GM11168 (cell line): ENCODE measurements at regions not wholly inside any gene's neighbourhood (a gene's known extent, or its start where the extent isn't known, plus 50 kb on each side); places are given as distances from the start of the nearest gene placed in this dataset.

Experiments
- in situ Hi-C: fragments of 300-500 bp; cut with MboI; formaldehyde crosslinking; loops from one replicate; pipeline ENCODE4 v1.12.0; 2022; ENCODE audit warnings: low sequenced_read_pairs; ENCODE audit not compliant: unreplicated experiment

DNA sequence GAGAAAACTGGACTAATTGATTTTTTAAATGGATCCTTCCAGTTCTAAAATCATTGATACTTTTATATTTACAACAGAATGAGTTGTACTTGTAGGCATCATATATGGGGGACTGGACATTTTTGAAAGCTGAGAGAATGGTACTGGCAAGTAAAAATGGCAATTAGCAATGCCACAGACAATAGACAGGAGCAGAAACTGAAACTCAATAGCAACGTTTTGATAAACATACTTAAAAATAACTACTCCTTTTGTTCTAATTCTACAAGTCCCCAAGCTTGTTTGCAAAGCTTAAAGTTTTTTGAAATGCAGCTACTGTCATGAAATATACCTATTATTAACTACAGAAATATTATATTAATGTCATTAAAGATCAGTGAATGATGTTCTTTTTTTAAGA is 52.8 kb upstream of the FBXL7 start:
- in situ Hi-C loops = no loop called here

DNA sequence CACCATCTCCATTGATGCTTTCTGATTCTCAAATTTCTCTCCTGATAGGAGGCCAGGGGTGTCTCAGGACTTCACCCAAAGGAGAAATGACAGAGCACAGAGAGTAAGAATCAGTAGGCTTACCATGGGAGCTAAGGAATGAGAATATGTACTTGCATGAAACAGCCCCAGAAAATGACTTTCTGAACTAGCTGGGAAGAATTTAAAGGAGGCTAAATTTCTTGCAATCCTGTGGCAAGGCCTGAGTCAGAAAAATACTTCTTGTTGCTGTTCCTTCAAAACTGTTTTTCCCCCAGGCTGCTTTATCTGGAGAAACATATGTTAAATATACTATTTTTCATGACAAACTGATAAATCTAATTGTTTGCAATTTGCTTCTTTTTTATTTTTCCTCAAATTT is 53.4 kb upstream of the FBXL7 start:
- in situ Hi-C loops = no loop called here

DNA sequence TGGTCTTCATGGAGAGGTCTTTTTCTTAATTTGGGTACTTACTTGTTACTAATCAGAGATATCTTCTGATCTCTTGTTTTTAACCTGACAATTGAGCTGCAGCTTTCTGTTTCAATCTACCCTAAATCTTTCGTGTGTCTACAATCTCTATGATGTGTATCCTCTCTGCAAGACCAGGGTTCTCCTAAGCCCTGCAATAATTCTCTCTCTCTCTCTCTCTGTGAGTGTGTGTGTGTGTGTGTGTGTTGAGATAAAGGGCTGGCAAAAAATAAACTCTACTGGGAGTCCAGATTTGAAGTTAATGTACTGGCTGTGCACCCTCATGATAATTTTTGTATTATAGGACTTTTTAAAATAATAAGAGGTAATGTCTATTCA is 57.8 kb upstream of the FBXL7 start:
- in situ Hi-C loops = no loop called here

DNA sequence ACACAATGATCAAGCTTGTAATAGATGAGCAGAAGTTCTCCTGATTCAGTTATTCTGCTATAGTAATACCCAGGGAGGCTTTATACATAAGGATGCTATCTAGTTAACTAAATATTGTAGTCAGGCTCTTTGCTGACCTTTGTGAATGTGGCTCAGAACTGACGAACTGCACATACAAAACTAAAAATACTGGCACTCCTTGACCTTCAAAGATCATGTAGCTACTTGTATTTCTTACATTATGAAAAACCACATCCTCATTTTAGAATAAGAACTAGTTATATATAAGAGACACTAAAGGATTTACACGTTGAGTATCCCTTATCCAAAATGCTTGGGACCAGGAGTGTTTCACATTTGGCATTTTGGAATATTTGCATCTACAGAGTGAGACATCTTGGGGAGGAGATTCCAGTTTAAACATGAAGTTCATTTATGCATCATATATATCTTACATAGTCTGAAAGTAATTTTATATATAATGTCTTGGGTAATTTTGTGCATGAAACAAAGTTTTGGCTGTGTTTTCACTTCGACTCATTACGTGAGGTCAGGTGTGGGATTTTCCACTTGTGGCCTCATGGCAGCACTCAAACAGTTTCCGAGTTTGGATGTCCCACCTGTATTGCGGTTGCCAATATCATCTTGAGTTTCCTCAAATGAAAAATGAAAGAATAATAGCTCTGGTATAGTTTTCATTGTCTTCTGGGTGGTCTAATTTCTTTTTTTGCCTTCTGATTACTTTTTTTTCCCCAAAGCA is 58.4 kb upstream of the FBXL7 start:
- in situ Hi-C loops = no loop called here

DNA sequence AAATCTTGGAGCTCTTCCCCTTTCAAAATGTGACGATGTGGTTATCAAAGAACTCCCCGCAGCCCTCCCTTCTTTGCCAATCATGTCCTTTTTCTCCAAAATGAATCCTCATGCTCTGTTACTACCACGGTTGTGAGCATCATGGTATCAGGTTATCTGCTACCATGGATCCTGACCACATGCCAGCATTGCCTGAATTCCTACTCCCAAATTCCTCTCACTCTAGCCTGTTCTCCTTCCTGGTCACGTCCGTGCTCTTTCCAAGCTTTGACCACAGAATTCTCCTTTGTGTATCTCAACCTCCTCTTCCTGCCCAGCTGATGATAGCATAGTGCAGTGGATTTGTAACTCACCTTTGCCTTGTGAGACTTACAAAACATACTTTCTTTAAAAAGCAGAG is 59.5 kb upstream of the FBXL7 start:
- in situ Hi-C loops = no loop called here

DNA sequence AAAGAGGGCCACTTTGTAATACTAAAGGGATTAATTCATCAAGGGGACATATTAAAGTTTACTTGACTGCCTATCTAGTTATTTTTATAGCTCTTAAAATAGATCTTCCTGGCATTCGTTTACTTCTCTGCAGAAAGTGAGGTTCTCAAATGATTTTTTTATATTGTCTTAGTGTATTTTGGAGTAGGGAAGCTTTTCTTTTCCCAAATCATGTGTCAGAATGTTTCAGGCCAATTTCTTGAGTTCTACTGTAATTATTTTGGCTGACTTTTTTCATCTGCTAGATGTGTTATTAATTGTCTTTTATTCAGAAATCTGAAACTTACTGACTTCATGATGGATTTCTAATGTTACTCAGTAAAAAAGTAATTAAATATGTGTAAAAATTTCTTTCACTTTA is 60.2 kb upstream of the FBXL7 start:
- in situ Hi-C loops = no loop called here

DNA sequence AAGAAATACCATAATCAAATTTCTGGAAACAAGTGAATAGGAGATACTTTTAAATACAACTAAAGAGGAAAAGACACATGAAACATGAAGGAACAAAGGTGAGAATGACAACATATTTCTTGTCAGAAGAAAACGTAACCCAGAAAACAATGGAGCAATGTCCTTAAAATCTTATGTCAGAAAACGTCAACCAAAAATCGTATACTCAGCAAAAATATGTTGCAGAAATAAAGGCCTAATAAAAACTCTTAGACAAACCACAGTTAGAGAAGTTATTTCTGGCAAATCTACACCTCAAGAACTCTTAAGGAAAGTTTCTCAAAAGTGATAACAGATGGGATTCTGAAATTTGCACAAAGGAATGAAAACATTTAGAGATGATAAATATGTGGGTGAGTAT is 66.3 kb upstream of the FBXL7 start:
- in situ Hi-C loops = no loop called here

DNA sequence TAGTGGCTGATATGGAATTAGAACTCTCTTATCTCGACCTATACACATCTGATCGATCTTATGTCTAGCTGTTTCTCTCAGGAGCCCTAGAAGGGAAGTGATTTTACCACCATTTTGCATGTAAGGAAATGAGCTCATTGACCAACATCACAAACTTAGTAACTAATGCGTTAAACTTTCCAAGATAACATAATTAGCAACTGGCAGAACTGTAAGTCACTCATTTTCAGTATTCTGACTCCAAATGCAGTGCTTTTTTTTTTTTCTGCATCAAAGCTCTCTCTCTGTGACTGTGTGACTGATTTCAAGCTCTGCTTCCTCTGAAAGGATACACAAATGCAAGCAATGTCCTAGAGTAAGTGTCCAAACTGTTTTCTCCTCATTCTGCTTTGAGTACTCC is 68.1 kb upstream of the FBXL7 start:
- in situ Hi-C loops = no loop called here

DNA sequence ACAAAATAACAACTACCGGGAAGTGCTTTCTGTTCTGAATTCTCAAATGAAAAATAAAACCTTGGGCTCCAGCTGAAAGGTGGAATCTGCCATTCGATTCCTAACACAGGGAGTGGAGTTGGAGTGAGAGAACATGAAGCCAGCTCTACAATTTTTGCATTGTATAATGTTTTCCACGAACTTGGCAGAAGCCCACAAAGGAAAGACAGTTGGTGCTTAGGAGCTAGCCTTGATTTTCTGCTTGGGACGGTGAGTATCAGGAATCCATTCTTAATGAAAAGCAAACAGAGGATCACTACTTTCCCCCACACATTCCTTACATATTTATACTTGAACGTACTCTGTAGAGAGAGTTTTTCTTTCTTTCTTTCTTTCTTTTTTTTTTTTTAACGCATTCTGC is 74.2 kb upstream of the FBXL7 start:
- in situ Hi-C loops = no loop called here

DNA sequence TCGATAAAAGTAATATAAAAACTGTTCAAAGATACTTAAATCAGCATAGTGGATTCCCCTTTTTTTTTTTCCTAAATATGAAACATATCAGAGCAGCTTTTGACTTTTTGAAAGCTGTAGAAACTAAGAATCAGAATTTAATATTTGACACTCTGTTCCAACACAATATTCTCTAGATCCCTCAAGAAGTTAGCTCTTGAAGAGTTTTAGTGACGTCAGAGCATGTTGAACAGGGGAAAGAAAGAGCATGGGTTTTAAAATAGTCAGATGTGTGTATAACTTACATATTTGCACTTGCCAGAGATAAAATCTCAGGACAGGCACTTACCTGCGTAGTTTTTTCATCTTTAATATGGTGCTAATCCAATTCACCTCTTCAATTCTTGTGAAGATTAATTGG is 75.2 kb upstream of the FBXL7 start:
- in situ Hi-C loops = no loop called here

DNA sequence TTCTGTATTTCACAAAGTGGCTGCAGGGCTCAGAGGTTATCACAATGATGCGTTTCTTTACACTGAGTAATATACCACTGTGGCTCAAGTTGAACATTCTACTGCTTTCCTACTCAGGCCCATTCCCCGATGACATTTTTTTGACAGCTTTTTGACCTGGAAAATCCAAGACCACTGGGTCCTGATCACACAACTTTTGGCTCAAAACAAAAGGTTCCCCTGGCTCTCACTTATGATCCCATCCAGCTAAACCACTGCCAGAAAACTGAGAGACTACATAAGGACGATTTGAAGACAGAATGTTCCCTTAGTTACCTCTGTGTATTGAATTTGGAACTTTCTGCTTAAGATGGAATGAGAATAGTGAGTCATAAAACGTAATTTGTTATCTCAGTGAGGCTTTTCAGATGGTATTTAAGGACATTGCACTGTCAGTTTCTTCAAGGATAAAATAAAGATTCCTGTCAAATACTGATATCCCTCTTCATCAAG is 78.0 kb upstream of the FBXL7 start:
- in situ Hi-C loops = no loop called here

DNA sequence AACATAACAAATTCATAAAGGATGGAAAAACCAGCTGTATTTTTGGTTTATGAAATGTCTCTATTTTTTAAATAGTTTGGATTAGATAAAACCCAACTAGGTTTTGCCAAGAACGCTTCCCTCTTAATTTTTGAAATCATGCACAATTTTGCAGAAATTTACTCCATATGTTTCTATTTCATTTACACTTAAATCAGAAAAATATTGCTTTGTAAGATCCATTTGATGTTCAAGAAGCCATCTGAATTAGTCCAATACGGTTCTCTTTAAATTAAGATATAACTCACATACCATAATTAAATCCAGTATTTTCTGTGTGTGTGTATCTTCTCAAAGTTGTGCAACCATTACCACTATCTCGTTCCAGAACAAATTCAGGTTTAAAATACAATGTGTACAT is 78.6 kb upstream of the FBXL7 start:
- in situ Hi-C loops = no loop called here

DNA sequence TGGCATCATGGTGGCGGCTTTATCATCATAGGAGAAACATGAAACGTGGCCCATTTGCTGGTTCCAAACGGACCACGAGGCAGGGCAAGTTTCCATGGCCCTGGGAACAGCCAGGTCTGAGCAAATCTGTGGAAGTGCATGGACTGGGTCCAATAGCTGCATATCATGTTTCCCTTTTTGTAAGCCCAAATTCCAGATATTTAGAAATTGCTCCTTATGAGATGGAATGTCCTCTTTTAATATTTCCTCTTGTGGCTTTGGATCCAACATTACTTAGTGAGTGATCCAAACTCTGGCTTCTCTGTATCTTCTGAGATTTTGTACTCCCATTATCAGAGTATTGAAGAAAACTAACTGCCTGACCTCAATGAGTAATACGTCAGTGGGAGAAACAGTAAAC is 79.8 kb upstream of the FBXL7 start:
- in situ Hi-C loops = no loop called here

DNA sequence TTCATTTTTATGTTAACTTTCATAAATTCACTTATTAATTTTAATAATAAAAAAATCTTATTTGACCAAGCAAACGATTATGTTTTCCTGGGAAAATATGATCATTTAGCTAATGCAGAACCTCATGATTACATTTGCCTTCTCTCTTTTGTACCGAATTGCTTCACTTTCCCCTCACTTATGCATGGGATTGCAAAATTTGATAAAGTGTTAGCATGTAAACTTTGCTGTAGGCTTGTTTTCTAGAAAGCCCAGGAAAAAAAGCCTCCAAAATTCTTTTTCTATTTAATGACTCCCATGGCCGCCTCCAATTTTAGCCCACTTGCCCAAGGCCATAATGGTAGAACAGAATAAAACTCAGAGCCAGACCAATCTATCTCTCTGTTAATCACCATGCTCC is 82.8 kb upstream of the FBXL7 start:
- in situ Hi-C loops = no loop called here

DNA sequence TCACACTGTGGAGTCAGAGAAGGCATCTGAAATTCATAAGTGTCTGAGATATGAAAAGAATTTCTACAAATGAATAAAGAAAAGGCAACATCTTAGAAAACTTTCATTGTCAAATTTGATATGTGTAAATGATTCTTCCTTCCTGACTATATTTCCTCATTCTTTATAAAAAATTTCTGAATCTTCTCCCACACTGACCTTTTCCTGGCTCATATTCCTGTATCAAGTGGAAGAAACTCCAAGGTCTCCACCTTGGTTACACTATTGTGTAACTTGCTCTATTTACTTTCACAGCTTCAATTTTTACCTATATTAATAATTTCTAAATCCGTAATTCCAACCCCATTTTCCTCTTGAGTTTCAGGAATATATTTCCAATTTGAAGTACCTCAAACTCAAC is 93.5 kb upstream of the FBXL7 start:
- in situ Hi-C loops = no loop called here

DNA sequence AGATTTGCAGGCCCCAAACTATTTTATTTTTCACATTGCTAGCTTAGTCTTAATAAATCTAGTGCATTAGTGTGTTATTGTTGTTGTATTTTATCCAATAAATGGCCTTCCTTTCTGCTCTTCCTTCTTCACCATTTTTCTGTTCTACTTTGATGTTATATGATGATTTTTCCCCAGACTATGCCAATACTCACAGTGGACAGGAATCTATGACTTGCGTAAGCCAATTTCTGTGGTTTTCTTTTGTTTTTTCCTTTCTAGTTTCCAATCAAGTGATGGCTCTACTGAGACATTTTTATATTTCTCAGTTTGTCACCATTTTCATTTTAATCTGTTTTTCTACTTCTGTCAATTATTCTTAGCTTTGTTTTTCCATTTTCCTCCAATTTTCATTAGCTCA is 106.8 kb upstream of the FBXL7 start:
- in situ Hi-C loops = no loop called here

DNA sequence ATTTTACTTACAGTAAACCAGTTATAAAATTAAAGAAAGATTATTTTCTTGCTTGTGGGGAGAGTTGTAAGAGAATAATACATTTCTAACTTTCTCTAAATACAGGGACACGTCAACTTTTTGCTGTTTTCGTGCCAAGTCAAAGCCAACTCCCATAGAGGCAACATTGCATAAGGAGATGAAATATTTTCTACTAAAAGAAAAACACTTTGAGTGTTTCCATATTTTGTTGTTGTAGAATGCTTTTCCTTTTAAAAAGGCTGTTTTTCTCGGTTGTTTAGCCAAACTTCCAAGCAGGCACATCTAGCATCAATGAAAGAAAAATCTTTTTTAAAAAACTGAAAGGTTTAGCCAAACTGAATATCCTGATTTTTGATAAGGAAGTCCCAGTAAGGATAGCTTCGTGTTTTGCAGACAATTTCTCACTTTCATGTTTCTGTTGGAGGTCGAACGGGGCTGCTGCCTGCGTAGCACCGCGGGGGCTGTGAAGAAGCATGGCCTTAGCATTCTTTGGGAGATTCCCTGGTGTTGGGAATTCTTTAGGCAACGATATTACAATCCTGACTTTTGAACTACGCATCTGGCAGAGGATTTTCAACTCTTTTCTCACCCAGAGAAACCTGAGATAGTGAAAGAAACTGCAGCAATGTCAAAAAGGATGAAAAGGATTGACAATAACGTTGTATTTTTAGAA is 108.1 kb upstream of the FBXL7 start:
- in situ Hi-C loops = no loop called here

DNA sequence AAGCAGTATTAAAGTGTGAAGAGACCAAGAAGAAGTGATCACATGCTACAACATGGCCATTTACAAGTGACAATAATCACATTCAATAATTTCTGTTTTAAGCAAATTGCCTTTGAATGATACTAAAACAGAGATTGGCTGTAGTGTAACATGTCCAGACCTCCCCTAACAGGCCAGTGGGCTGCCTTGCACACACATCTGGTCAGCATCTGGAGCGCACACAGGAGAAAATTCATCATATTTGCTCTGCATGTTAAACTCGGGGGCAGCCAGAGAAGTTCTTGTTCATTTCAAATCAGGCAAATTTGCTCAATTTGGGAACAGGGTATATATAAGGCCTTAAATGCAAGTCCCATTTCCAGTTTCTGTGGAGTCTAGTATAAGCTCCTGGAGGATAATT is 111.1 kb upstream of the FBXL7 start:
- in situ Hi-C loops = no loop called here

DNA sequence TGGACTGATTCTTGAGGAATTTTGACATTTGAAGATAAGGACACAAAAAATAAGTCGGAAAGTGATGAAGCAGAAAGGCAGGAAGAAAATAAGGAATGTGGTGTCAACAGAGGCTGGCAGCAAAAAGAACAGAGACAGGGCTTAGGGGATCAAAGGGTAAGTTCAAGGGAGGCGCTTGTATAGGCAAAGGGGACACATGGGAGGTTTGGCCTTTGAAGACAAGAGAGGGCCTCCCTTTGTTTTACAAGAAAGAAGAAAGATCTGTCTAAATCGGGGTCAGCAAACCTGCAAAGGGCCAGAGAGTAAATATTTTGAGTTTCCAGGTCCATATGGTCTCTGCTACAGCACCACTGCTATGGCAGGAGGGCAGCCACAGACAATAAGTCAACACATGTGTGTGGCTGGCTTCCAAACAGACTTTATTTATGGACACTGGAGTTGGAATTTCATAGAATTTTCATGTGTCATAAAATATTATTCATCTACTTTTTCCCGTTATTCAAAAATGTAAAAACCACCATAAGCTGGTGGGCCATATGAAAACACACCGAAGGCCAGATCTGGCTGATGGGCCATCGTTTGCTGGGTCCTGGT is 112.0 kb upstream of the FBXL7 start:
- in situ Hi-C loops = no loop called here

DNA sequence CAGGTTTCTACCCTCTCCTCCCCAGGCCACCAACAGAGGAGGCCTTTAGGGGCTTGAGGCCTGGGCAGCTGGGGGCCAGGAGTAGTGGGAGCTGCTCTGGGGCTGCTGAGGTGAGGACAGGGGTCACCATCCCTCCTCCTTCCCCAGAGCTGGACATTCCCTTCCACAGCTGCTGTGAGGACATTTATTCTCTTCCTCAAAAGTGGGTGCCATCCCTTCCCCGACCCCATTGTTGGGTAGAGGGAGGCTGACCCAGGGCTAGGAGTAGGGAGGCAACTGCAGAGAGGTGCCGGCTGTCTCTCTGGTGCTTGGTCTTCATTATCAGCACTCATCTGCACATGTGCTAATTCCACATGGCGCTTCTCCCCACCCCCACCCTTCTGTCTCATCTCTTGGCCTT is 113.9 kb upstream of the FBXL7 start:
- in situ Hi-C loops = no loop called here

DNA sequence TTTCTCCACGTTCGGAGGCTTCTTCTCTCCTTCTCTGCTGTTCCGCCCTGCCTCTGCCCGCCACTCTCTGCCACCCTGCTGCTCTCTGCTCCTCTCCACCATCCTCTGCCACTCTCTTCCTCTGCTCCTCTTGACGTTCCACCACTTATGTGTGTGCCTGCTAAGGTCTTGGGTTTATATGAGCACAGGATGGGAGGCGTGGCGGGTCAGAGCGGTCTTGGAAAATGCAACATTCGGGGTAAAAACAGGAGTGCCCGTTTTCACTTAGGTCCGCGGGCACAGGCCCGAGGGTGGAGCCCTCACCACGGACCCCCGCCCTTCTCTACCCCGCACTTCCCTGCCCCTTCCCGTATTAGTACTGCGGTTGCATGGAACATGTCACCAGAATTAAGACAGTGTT is 114.4 kb upstream of the FBXL7 start:
- in situ Hi-C loops = no loop called here

DNA sequence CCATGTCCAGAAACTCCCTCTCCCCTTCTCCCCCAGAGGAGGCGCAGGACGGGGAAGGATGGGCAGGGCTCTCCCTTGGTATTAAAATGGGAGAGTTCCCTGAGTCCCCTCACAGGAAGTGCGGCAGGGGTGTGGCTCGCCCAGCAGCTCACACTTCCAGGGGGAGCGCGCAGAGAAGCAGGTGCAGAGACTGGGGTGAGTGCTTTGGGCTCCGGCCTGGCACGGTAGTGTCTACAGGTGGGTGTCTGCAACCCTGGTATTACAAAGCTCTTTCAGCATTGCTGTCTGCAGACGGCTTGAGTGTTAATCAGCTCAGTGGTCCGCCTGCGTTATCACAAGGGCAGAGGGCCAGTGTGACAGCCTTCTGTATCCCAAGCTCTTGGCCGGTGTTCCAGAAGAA is 114.9 kb upstream of the FBXL7 start:
- in situ Hi-C loops = no loop called here
